ENCODE measurements at regions not wholly inside any gene's neighbourhood (a gene's known extent, or its start where the extent isn't known, plus 50 kb on each side); places are given as distances from the start of the nearest gene placed in this dataset.
A peak's percentile ranks its signal among the peaks of the same experiment; 100 is the strongest.

DNA sequence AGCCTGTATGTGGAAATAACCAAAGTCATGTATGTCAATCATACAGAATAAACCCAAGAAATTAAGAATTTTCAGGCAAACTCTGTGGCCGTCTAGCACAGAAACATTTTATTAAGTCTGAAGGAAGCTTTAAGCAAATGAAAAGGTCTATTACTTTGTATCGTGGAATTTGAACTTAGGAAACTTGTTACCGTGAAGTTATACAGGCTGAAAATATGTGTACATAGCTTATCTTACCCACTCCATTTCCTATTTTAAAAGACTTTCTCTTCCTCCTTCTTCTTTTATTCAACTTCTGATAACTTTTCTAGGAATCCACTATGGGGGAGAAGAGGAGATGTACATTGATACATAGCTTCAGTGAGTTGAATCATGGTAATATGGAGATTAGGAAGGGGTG, 108.3 kb downstream of the AGTR2 start:
- Histone ChIP-seq H3K4me3 (no peak overlapping the region), H3K4me1 (no peaks in the 10 kb centered on the region), H3K36me3 (no peaks in the 10 kb centered on the region), H3K27me3 (peaks cover 0 to 14% of the 10 kb centered on the region in 2 donors), H3K9me3 (no peaks in the 10 kb centered on the region), H3K27ac (no peak overlapping the region)
- TF ChIP-seq POLR2A (IDR thresholded peaks at IDR 0.05) (no peak), POLR2AphosphoS5 (IDR thresholded peaks at IDR 0.05) (no peak)
- TF ChIP-seq, protein P1, sequence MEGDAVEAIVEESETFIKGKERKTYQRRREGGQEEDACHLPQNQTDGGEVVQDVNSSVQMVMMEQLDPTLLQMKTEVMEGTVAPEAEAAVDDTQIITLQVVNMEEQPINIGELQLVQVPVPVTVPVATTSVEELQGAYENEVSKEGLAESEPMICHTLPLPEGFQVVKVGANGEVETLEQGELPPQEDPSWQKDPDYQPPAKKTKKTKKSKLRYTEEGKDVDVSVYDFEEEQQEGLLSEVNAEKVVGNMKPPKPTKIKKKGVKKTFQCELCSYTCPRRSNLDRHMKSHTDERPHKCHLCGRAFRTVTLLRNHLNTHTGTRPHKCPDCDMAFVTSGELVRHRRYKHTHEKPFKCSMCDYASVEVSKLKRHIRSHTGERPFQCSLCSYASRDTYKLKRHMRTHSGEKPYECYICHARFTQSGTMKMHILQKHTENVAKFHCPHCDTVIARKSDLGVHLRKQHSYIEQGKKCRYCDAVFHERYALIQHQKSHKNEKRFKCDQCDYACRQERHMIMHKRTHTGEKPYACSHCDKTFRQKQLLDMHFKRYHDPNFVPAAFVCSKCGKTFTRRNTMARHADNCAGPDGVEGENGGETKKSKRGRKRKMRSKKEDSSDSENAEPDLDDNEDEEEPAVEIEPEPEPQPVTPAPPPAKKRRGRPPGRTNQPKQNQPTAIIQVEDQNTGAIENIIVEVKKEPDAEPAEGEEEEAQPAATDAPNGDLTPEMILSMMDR (IDR thresholded peaks at IDR 0.05): no peak
- DNase-seq (ENCODE audit: low spot score in 2 of 2): no peak
- intact Hi-C loops (cut with DNase I; ENCODE audit: low total_unique reads): no loop called here

- TF ChIP-seq, protein P1 (IDR thresholded peaks at IDR 0.05): no peak
- no peak for TF ChIP-seq POLR2A (IDR thresholded peaks at IDR 0.05)
- no peak for TF ChIP-seq POLR2AphosphoS5 (IDR thresholded peaks at IDR 0.05)
- Histone ChIP-seq H3K9me3 (no peaks in the 10 kb centered on the region), H3K36me3 (no peaks in the 10 kb centered on the region), H3K27ac (no peak overlapping the region), H3K4me1 (no peaks in the 10 kb centered on the region), H3K27me3 (peaks cover 0 to 10% of the 10 kb centered on the region in 2 donors), H3K4me3 (no peak overlapping the region)
- DNase-seq (ENCODE audit: low spot score in 2 of 2): no peak
- intact Hi-C loops (cut with DNase I; ENCODE audit: low total_unique reads): no loop called here
These were observed 110.6 kb downstream of the AGTR2 start for GRCh38 chrX:116281106-116281505.

DNA sequence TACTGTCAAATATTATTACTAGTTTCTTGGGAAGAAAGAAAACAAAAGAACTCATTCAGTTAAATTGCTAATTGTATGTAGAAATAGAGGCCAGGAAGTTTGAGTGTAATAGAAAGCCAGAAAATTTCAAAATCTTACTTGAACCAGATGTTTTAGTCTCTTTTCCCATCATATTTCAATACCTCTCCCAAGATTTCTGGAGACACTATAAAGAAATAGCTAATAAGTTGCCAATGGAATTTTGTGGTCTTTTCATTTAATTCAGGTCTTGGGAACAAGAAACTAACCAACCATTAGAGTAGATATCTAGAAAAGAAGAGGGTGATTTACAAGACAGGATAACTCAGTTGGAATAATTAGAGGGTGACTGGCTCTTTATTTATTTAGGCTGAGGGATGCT, 112.2 kb downstream of the AGTR2 start:
- no peak for TF ChIP-seq POLR2AphosphoS5 (IDR thresholded peaks at IDR 0.05)
- TF ChIP-seq POLR2A (IDR thresholded peaks at IDR 0.05): no peak
- TF ChIP-seq, protein P1 (IDR thresholded peaks at IDR 0.05): no peak
- intact Hi-C loops (cut with DNase I; ENCODE audit: low total_unique reads): no loop called here

DNA sequence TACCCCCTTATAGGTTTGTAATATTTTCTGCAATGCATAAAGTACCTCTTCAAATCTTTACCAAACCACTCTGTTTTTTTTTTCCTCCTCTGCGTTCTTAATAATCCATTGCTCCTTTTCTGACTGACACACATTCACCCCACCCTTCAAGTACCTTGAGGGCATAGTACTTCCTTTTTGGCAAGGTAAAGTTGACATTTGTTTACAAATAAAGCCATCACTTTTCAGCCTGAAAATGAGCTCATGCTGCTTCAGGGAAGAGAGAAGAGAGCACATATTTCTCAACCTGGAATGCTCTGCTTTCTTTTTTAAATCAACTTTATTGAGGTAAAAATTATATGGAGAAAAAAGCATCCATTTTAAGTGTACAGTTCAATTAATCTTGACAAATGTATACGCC, 113.9 kb downstream of the AGTR2 start:
- no peaks in the 10 kb centered on the region for H3K36me3 ChIP-seq
- no peak for DNase-seq (ENCODE audit: low spot score in 2 of 2)
- TF ChIP-seq POLR2AphosphoS5 (IDR thresholded peaks at IDR 0.05) (no peak), POLR2A (IDR thresholded peaks at IDR 0.05) (no peak)
- TF ChIP-seq, protein P1 (IDR thresholded peaks at IDR 0.05): no peak
- no peaks in the 10 kb centered on the region for H3K4me1 ChIP-seq
- peak overlapping the region in 1 of 2 donors; percentile 25 for H3K27ac ChIP-seq
- H3K9me3 ChIP-seq: no peaks in the 10 kb centered on the region
- H3K27me3 ChIP-seq: peaks cover 0 to 2% of the 10 kb centered on the region in 2 donors
- intact Hi-C loops (cut with DNase I; ENCODE audit: low total_unique reads): no loop called here
- no peak overlapping the region for H3K4me3 ChIP-seq

More for the DNA sequence above, 112.2 kb downstream of the AGTR2 start:
- no peak for DNase-seq (ENCODE audit: low spot score in 2 of 2)
- Histone ChIP-seq H3K27me3 (peaks cover 0 to 4% of the 10 kb centered on the region in 2 donors), H3K36me3 (no peaks in the 10 kb centered on the region), H3K4me1 (no peaks in the 10 kb centered on the region), H3K9me3 (no peaks in the 10 kb centered on the region), H3K4me3 (no peak overlapping the region), H3K27ac (no peak overlapping the region)

DNA sequence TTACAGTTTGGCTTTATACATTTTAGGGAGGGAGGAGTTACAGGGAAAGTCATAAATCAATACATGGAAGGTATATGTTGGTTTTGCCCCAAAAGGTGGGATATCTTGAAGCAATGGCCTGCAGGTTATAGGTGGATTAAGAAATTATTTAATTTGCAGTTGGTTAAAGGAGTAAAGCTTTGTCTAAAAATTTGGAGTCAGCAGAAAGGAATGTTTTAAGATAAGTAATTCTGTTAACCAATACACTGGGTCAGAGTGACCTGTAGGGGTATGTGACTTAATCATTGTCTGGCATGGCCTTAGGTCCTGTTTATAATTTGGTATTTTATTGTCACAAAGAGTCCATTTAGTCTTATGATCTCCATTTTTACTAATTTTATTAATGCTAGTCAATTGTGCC, 115.0 kb downstream of the AGTR2 start:
- no peaks in the 10 kb centered on the region for H3K9me3 ChIP-seq
- H3K27ac ChIP-seq: no peak overlapping the region
- no peak overlapping the region for H3K4me3 ChIP-seq
- no peaks in the 10 kb centered on the region for H3K4me1 ChIP-seq
- intact Hi-C loops (cut with DNase I; ENCODE audit: low total_unique reads): no loop called here
- DNase-seq (ENCODE audit: low spot score in 2 of 2): no peak
- no peaks in the 10 kb centered on the region for H3K36me3 ChIP-seq
- no peaks in the 10 kb centered on the region for H3K27me3 ChIP-seq
- TF ChIP-seq POLR2A (IDR thresholded peaks at IDR 0.05) (no peak), POLR2AphosphoS5 (IDR thresholded peaks at IDR 0.05) (no peak)
- TF ChIP-seq, protein P1 (IDR thresholded peaks at IDR 0.05): no peak
